ENCODE measurements at regions not wholly inside any gene's neighbourhood (a gene's known extent, or its start where the extent isn't known, plus 50 kb on each side); places are given as distances from the start of the nearest gene placed in this dataset.

GRCh38 chr3:132180337-132180791 is 136.8 kb upstream of the ACP3 start:
- intact Hi-C loops (cut with DNase I): no loop called here
- DNase-seq (ENCODE audit: low spot score) (no peak), ATAC-seq (no peak)

DNA sequence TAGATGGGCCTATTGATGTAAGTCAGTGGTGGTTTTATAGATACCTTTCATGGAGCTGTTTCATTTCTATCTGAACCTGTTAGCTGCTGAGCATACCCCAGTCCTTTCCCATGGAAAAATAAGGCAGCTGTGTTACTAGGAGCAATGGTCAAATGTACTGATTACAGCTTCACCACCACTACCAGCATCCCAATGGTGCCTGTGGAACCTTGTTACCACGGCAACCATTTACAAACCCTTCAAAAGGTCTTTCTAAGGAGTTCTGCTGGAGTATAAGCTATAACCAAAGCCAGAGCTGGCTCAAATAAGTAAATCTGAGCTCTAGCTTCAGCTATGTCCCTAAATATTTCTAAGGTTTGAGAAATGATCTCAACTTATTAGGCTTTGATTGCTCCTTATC is 133.4 kb upstream of the ACP3 start:
- intact Hi-C loops (cut with DNase I): no loop called here
- no peak for ATAC-seq
- DNase-seq (ENCODE audit: low spot score): no peak

DNA sequence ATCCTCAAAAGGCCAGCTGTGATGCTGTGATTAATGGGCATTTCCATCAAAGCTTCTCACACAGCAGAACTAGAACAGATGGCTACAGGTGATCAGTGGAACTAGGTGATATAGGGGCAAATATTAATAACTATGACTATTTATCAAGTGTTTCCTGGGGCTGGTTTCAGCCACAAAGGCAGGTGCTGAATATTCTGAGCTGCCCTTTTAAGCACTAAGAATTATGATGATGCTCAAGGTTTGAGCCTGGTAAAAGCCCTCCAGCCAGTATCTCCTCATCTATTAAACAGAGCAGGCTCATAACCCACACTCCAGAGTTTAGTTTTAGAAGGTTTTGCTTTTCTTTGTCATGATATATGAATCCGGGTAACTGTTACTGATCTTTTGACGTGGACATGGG is 129.5 kb upstream of the ACP3 start:
- no peak for ATAC-seq
- intact Hi-C loops (cut with DNase I): no loop called here

GRCh38 chr3:132189601-132190000 is 127.6 kb upstream of the ACP3 start:
- intact Hi-C loops (cut with DNase I): no loop called here
- ATAC-seq (no peak), DNase-seq (ENCODE audit: low spot score) (no peak)

More for the DNA sequence above, 129.5 kb upstream of the ACP3 start:
- no peak for DNase-seq (ENCODE audit: low spot score)

DNA sequence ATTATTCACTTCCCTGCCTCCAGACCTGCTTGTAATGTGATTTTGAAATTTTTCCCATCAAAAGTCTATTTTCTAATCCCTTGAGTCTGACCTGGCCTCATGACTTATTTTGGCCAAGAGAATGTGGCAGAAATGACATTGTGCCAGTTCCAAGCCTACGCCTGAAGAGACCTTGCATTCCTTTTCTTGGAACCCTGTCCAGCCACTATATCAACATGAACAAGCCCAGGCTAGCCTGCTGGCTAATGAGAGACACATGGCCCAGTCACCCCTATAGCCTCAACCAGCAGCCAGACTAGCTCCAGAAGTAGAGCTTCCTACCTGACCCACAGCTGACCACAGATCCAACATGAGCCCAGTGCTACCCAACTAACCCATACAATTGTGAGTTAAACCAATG is 121.1 kb upstream of the ACP3 start:
- ATAC-seq (no peak), DNase-seq (ENCODE audit: low spot score) (no peak)
- intact Hi-C loops (cut with DNase I): no loop called here

- intact Hi-C loops (cut with DNase I): no loop called here
- DNase-seq (ENCODE audit: low spot score) (no peak), ATAC-seq (no peak)
Observed at GRCh38 chr3:132198516-132198915, 118.7 kb upstream of the ACP3 start.

- ATAC-seq (no peak), DNase-seq (ENCODE audit: low spot score) (no peak)
- intact Hi-C loops (cut with DNase I): no loop called here
Observed at GRCh38 chr3:132199451-132199850, 117.8 kb upstream of the ACP3 start.

DNA sequence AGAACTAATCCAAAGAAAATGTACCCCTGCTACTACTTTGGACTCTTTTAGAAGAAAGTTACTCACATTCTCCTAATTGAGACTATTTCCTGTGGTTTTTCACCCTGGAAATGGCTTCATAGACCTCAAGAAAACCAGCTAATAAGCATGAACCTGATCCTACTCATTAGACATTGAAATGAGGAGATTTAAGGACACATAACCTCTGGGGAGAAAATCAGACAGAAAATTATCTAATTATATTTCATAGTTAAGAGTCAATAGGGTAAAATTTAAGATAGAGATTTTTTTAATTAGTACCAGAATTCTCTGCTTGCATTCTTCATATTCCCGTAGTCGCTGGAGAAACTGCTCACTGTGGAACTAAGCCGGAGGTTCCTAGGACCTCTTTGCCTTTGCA is 114.6 kb upstream of the ACP3 start:
- intact Hi-C loops (cut with DNase I): no loop called here
- DNase-seq (ENCODE audit: low spot score): no peak
- no peak for ATAC-seq

- ATAC-seq (no peak), DNase-seq (ENCODE audit: low spot score) (no peak)
- intact Hi-C loops (cut with DNase I): no loop called here
Observed at GRCh38 chr3:132203889-132204596, 113.2 kb upstream of the ACP3 start.

GRCh38 chr3:132205609-132206008 is 111.6 kb upstream of the ACP3 start:
- ATAC-seq: no peak
- no peak for DNase-seq (ENCODE audit: low spot score)
- intact Hi-C loops (cut with DNase I): no loop called here

GRCh38 chr3:132209855-132210254 is 107.4 kb upstream of the ACP3 start:
- DNase-seq (ENCODE audit: low spot score) (no peak), ATAC-seq (no peak)
- intact Hi-C loops (cut with DNase I): no loop called here

DNA sequence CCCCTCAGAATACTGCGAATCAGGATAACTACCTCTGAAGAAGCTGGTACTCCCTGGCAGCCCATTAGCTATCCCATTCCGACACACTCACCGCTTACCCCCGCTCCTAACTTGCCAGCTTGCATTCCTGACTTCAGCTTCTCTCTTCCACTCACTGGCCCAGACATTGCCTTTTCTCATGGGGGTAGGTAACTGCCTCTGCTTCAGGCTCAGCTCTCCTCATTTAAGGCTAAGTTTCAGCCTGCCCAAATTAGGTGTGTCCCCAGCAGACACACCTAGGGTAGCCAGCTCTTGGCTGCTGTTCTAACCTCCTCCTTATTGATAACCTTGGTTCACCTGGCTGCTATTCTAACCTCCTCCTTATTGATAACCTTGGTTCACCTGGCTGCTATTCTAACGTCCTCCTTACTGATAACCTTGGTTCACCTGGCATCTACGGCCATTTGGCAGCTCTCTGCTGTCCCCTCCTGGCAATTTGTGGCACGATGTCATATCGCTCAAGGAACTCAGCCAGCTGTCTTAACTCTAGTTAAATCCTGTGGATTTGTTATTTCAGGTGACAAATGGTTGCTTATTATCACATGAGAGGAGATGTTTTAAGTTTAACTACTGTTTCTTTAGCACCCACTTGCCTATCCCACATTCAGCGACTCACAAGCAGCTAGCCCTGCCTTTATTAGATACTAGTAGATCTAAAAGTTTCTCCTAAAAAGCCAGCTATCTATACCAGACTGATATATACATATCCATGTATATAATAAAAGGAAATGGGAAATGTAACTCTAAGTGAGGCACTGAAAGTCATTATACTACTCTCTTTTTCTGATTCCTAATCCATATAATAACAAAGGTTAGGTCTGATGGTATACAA is 106.5 kb upstream of the ACP3 start:
- ATAC-seq (no peak), DNase-seq (ENCODE audit: low spot score) (no peak)
- intact Hi-C loops (cut with DNase I): no loop called here

- intact Hi-C loops (cut with DNase I): no loop called here
- no peak for DNase-seq (ENCODE audit: low spot score)
- no peak for ATAC-seq
Observed at GRCh38 chr3:132211896-132212295, 105.3 kb upstream of the ACP3 start.

- ATAC-seq (no peak), DNase-seq (ENCODE audit: low spot score) (no peak)
- intact Hi-C loops (cut with DNase I): no loop called here
Observed at GRCh38 chr3:132218817-132219755, 98.1 kb upstream of the ACP3 start.

DNA sequence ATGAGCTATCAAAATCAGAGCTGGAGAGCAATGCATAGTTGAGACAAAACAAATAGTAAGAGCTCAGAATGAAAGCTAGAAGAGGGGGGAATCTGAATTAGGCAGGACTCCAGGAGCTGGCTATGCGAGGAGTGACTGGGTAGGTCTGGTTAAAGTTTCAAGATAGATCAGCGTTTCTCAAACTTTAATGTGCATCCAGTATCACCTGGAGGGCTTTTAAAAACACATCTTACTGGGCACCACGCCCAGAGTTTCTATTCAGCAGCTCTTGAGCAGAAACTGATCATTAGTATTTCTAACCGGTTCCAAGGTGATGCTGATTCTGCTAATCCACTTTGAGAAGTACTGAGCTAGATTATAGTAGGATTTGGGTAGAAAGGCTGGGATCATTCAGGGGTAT is 96.2 kb upstream of the ACP3 start:
- ATAC-seq (no peak), DNase-seq (ENCODE audit: low spot score) (no peak)
- intact Hi-C loops (cut with DNase I): no loop called here

- no peak for ATAC-seq
- DNase-seq (ENCODE audit: low spot score): no peak
Observed at GRCh38 chr3:132222868-132223538, 94.2 kb upstream of the ACP3 start.

GRCh38 chr3:132225664-132226063 is 91.5 kb upstream of the ACP3 start:
- intact Hi-C loops (cut with DNase I): no loop called here
- no peak for ATAC-seq
- no peak for DNase-seq (ENCODE audit: low spot score)

More at GRCh38 chr3:132222868-132223538, 94.2 kb upstream of the ACP3 start:
- intact Hi-C loops (cut with DNase I): no loop called here

- DNase-seq (ENCODE audit: low spot score) (no peak), ATAC-seq (no peak)
- intact Hi-C loops (cut with DNase I): no loop called here
Observed at GRCh38 chr3:132228923-132229322, 88.3 kb upstream of the ACP3 start.

DNA sequence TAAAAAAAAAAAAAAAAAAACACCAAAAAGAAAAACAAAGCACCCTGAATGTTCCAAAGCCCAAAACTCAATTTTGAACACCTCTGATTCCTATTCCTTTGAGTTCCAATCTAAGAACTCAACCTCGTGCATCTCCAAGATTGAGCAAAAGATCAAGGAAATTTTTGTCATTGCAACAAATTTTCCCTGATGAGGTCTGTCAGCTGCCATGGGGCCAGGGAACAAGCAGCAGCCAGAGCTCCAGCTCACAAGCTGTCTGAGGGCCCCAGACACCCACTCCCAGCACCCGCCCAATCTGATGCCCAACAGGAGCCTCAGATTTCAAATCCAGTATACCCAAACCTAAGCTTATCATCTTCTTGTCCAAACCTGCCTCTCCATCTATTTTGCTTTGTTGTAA is 87.6 kb upstream of the ACP3 start:
- ATAC-seq (no peak), DNase-seq (ENCODE audit: low spot score) (no peak)
- intact Hi-C loops (cut with DNase I): no loop called here
